Epithelial cell of esophagus (primary cell): ENCODE measurements at regions not wholly inside any gene's neighbourhood (a gene's known extent, or its start where the extent isn't known, plus 50 kb on each side); places are given as distances from the start of the nearest gene placed in this dataset.

ENCODE experiments used
- DNase-seq: peaks from one replicate; pipeline ENCODE4 v3.0.0; 2010; ENCODE audit warnings: low read depth
- H3K4me3 ChIP-seq: 2 replicates; pipeline ENCODE4 v1.5.1; 2011; ENCODE audit warnings: mild to moderate bottlenecking, low read length, control low read depth
- TF ChIP-seq, protein P1 (sequence below): IDR thresholded peaks from 2 replicates; pipeline ENCODE4 v1.5.1; 2011; ENCODE audit warnings: low read depth, mild to moderate bottlenecking, low read length, control low read depth, inconsistent platforms; ENCODE audit not compliant: insufficient read depth; ENCODE audit errors: missing control alignments

- DNase-seq, result peak; percentile 8
These were observed 689.7 kb upstream of the CELF2 start for GRCh38 chr10:10327934-10328333.

GRCh38 chr10:10330418-10330817 lies 687.3 kb upstream of the CELF2 start:
- TF ChIP-seq, protein P1, sequence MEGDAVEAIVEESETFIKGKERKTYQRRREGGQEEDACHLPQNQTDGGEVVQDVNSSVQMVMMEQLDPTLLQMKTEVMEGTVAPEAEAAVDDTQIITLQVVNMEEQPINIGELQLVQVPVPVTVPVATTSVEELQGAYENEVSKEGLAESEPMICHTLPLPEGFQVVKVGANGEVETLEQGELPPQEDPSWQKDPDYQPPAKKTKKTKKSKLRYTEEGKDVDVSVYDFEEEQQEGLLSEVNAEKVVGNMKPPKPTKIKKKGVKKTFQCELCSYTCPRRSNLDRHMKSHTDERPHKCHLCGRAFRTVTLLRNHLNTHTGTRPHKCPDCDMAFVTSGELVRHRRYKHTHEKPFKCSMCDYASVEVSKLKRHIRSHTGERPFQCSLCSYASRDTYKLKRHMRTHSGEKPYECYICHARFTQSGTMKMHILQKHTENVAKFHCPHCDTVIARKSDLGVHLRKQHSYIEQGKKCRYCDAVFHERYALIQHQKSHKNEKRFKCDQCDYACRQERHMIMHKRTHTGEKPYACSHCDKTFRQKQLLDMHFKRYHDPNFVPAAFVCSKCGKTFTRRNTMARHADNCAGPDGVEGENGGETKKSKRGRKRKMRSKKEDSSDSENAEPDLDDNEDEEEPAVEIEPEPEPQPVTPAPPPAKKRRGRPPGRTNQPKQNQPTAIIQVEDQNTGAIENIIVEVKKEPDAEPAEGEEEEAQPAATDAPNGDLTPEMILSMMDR, result no peak
- no peak overlapping the region for H3K4me3 ChIP-seq
- peak; percentile 9 for DNase-seq

More at GRCh38 chr10:10327934-10328333, 689.7 kb upstream of the CELF2 start:
- no peak overlapping the region for H3K4me3 ChIP-seq
- TF ChIP-seq, protein P1, result no peak

DNA sequence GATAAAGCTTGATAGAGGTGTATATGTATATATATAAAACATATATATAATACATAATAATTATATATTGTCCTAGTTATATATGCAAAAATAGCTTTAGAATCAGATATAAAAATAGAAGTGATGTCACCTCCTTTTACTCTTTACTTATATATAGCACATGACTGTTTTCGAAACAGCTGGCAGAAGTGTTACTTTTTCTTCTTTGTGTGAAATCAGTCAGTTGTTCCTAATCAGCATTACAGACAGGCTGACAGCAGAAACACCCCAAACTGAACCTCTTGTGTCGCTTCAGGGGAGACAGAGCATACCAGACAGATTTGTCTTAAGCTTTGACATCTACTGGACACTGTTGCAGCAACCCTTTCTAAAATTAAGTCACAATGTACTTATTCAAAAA lies 684.9 kb upstream of the CELF2 start:
- H3K4me3 ChIP-seq, result no peak overlapping the region
- DNase-seq, result no peak
- TF ChIP-seq, protein P1, result no peak

DNA sequence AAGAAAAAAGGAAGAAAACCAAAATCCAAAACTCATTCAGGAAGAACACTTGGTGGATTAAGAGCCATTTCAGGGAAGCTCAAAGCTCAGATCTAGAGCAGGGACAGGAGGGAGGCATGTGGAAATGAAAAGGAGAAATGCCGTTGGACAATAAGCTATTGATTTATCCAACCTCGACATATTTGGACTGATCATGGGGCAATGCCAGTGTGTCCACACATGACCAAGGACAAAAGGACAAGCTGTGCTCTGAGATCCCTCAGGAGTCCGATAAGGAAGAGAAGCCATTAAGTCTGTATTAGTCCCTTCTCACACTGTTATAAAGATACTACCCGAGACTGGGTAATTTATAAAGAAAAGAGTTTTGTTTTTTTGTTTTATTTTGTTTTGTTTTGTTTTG lies 684.0 kb upstream of the CELF2 start:
- no peak for DNase-seq
- no peak overlapping the region for H3K4me3 ChIP-seq
- TF ChIP-seq, protein P1, result no peak

DNA sequence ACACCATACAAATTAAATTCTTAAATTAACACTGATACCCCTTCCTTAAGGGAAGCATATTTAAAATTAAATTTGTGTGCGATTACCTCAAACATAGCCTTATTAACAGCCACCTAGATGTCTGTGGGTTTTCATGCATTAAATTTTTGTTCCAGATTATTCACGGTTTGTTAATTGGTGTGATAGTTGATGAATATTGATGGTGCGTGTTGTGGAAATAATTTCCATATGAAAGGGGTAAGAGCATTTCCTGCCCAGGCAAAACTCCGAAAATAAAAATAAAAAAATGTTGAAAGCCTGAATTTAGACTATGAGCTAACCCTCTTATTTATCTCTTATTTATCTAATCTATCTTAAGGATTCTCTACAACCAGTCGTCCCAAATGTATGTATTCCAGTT lies 679.3 kb upstream of the CELF2 start:
- no peak for DNase-seq
- TF ChIP-seq, protein P1, result no peak

GRCh38 chr10:10346390-10347150 lies 671.1 kb upstream of the CELF2 start:
- TF ChIP-seq, protein P1, result no peak
- H3K4me3 ChIP-seq, result no peak overlapping the region
- DNase-seq, result no peak

More for the DNA sequence above, 679.3 kb upstream of the CELF2 start:
- no peak overlapping the region for H3K4me3 ChIP-seq

DNA sequence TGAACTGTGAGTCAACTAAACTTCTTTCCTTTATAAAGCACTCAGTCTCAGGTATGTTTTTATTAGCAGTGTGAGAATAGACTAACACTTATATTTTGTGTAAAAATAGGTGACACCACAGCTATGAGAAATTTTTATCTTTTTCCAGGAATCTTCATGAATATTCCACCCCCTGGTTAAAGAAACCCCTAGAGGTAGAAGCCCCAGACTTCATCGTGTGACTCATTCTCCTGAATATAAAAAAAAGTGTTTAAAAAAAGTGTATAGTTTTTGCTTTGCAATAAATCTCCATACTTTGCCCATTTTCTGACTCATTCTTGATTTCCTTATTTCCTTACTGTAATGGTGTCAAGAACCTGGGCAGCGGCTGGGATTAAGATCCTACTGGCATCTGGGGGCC lies 667.6 kb upstream of the CELF2 start:
- no peak overlapping the region for H3K4me3 ChIP-seq
- no peak for DNase-seq
- TF ChIP-seq, protein P1, result no peak
